ENCODE measurements at regions not wholly inside any gene's neighbourhood (a gene's known extent, or its start where the extent isn't known, plus 50 kb on each side); places are given as distances from the start of the nearest gene placed in this dataset.

DNA sequence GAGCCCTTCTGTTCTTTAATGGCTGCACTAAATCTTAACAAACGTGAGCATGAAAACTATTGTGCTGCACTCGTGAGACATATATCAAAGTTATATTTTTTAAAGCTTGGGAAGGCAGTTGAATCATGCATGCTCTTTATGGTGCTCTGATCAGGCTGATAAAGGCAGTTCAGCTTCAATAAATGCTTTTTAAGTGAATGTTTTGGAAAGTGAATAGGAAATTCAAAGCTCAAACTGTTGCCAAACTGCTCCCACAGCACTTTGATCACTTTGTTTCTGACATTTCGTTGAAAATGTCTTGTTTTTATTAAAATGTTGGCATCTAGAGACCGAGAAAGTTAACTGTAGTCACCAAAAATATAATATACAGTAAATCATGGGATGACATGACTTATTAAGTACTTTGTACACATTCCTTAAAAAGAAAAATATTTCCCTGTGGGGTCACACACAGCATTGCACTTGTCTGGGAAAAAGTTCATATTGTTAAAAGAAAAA is 625.7 kb upstream of the PCDH9 start:
- no peak for TF ChIP-seq RAD21 (IDR thresholded peaks at IDR 0.05; ENCODE audit: low read depth)
- TF ChIP-seq EGR1 (IDR thresholded peaks at IDR 0.05) = no peak
- no peak for TF ChIP-seq FOXM1 (IDR thresholded peaks at IDR 0.05; ENCODE audit: borderline replicate concordance, low read depth)
- TF ChIP-seq, protein P1, sequence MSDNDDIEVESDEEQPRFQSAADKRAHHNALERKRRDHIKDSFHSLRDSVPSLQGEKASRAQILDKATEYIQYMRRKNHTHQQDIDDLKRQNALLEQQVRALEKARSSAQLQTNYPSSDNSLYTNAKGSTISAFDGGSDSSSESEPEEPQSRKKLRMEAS (IDR thresholded peaks at IDR 0.05) = no peak
- TF ChIP-seq EP300 (IDR thresholded peaks at IDR 0.05; ENCODE audit: borderline replicate concordance) = no peak
- TF ChIP-seq TAF1 (IDR thresholded peaks at IDR 0.05; ENCODE audit: low read depth) = no peak
